ENCODE measurements at regions not wholly inside any gene's neighbourhood (a gene's known extent, or its start where the extent isn't known, plus 50 kb on each side); places are given as distances from the start of the nearest gene placed in this dataset.

DNA sequence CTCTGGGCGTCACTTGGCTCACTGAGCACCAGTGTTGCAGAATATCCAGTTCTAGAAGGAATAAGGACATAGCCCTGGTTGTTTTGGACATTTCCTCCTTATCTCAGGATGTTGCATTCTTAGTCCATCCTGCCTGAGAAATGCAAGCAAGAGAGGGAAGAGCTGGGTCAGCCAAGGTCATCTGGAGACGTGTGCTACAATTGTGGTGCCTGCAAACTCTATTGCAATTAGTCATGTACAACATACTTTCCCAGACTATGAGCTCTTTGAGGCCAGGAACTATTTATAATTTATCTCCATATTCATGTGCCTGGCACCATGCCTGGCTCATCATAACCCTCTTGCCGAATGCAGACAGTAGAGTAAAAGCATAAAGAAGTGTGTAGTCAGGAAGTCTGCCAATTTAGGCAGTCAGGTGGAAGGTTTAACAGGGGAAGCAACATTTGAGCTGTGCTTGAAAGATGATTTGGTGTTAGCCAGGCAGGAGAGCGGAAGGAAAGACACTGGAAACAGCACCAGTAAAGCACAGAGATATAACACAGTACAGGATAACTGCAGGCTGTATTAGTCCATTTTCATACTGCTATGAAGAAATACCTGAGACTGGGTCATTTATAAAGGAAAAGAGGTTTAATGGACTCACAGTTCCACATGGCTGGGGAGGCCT lies 129.4 kb upstream of the PAX6 start:
- TF ChIP-seq, protein P1, sequence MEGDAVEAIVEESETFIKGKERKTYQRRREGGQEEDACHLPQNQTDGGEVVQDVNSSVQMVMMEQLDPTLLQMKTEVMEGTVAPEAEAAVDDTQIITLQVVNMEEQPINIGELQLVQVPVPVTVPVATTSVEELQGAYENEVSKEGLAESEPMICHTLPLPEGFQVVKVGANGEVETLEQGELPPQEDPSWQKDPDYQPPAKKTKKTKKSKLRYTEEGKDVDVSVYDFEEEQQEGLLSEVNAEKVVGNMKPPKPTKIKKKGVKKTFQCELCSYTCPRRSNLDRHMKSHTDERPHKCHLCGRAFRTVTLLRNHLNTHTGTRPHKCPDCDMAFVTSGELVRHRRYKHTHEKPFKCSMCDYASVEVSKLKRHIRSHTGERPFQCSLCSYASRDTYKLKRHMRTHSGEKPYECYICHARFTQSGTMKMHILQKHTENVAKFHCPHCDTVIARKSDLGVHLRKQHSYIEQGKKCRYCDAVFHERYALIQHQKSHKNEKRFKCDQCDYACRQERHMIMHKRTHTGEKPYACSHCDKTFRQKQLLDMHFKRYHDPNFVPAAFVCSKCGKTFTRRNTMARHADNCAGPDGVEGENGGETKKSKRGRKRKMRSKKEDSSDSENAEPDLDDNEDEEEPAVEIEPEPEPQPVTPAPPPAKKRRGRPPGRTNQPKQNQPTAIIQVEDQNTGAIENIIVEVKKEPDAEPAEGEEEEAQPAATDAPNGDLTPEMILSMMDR (IDR thresholded peaks at IDR 0.05; ENCODE audit: low read length) = no peak
- TF ChIP-seq EZH2 (IDR thresholded peaks at IDR 0.05; ENCODE audit: borderline replicate concordance, low read length) = no peak

Data from OCI-LY1 (cell line).